ENCODE measurements at regions not wholly inside any gene's neighbourhood (a gene's known extent, or its start where the extent isn't known, plus 50 kb on each side); places are given as distances from the start of the nearest gene placed in this dataset.
"Not testable (repeated sequence)": the region's sequence is repeated elsewhere in the genome, so short reads cannot be mapped to it uniquely, and the experiment has no call there.

DNA sequence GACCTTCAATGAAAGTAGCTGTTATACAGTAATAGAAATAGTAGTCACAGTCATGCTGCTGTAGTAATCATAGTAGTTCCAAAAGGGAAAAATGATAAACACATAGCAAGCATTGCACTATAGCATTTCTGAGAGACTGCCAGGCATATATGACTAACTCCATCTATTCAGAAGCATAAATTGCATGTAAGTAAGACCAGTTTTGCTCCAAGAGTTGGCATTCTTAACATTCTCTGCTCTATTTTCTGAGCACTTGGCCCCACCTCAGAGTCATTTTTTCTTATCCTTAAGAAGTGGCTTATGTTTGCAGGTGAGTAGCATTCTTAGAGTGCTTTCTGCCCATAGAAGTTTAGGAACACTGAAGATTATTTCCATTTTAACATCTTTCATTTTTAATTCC lies 490.3 kb upstream of the TECRL start:
- intact Hi-C loops (cut with micrococcal nuclease): no loop called here
- no peaks in the 10 kb centered on the region for H3K4me1 ChIP-seq (ENCODE audit: control insufficient read depth in 1 of 2, insufficient read depth in 2 of 2, low read length in 2 of 2)
- no peak overlapping the region for H3K4me2 ChIP-seq (replicated peaks; ENCODE audit: extremely low read depth, low read length, poor library complexity, severe bottlenecking)
- H3K27ac ChIP-seq (ENCODE audit: low read depth in 1 of 2, low read length in 2 of 2): no peak overlapping the region
- Mint-ChIP-seq H3K4me1 (no peaks in the 10 kb centered on the region), H3K36me3 (no peaks in the 10 kb centered on the region), H3K27me3 (ENCODE audit: low read depth in 3 of 3) (peaks cover 0 to 1% (median 0%) of the 10 kb centered on the region in 3 donors), H3K9me3 (peaks cover 0 to 4% (median 0%) of the 10 kb centered on the region in 7 donors), H3K27ac (no peak overlapping the region), H3K4me3 (no peak overlapping the region)
- no peaks in the 10 kb centered on the region for H3K27me3 ChIP-seq (ENCODE audit: control insufficient read depth in 2 of 2, insufficient read depth in 2 of 2, low read length in 2 of 2)
- DNase-seq: no peak
- TF ChIP-seq, protein P1, sequence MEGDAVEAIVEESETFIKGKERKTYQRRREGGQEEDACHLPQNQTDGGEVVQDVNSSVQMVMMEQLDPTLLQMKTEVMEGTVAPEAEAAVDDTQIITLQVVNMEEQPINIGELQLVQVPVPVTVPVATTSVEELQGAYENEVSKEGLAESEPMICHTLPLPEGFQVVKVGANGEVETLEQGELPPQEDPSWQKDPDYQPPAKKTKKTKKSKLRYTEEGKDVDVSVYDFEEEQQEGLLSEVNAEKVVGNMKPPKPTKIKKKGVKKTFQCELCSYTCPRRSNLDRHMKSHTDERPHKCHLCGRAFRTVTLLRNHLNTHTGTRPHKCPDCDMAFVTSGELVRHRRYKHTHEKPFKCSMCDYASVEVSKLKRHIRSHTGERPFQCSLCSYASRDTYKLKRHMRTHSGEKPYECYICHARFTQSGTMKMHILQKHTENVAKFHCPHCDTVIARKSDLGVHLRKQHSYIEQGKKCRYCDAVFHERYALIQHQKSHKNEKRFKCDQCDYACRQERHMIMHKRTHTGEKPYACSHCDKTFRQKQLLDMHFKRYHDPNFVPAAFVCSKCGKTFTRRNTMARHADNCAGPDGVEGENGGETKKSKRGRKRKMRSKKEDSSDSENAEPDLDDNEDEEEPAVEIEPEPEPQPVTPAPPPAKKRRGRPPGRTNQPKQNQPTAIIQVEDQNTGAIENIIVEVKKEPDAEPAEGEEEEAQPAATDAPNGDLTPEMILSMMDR (IDR thresholded peaks at IDR 0.05): no peak
- no peaks in the 10 kb centered on the region for H3K36me3 ChIP-seq (replicated peaks in 1 of 2; ENCODE audit: control insufficient read depth in 1 of 2, insufficient read depth in 2 of 2, low read length in 2 of 2)
- no peak overlapping the region for H2AFZ ChIP-seq (ENCODE audit: insufficient read depth, low read depth, low read length, poor library complexity, severe bottlenecking)
- no peaks in the 10 kb centered on the region for H3K79me2 ChIP-seq (ENCODE audit: insufficient read depth, low read length)
- H4K20me1 ChIP-seq (ENCODE audit: insufficient read depth, low read length): no peaks in the 10 kb centered on the region
- no peak overlapping the region for H3K4me3 ChIP-seq (replicated peaks in 1 of 3; ENCODE audit: low read depth in 2 of 3, low read length in 3 of 3)
- H3K9me3 ChIP-seq (replicated peaks in 1 of 2; ENCODE audit: control insufficient read depth in 1 of 2, insufficient read depth in 1 of 2, low read length in 2 of 2): no peaks in the 10 kb centered on the region
- H3K9ac ChIP-seq (ENCODE audit: insufficient read depth, low read length, poor library complexity, severe bottlenecking): no peak overlapping the region

DNA sequence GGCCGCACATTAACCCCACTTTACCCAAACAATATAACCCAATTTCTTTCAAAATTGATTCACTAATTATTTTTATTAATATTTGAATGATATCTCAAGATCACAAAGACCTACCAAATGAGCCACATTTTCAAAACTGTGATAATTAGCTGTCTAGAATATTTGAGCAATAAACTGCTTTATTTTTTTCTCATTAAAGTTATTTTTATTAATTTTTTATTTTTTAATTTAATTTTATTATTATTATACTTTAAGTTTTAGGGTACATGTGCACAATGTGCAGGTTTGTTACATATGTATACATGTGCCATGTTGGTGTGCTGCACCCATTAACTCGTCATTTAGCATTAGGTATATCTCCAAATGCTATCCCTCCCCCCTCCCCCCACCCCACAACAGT lies 489.8 kb upstream of the TECRL start:
- H2AFZ ChIP-seq (ENCODE audit: insufficient read depth, low read depth, low read length, poor library complexity, severe bottlenecking); H3K9me3 ChIP-seq (replicated peaks in 1 of 2; ENCODE audit: control insufficient read depth in 1 of 2, insufficient read depth in 1 of 2, low read length in 2 of 2); H4K20me1 ChIP-seq (ENCODE audit: insufficient read depth, low read length); intact Hi-C loops (cut with micrococcal nuclease); H3K4me3 Mint-ChIP-seq; H3K4me2 ChIP-seq (replicated peaks; ENCODE audit: extremely low read depth, low read length, poor library complexity, severe bottlenecking); H3K36me3 ChIP-seq (replicated peaks in 1 of 2; ENCODE audit: control insufficient read depth in 1 of 2, insufficient read depth in 2 of 2, low read length in 2 of 2); H3K27me3 ChIP-seq (ENCODE audit: control insufficient read depth in 2 of 2, insufficient read depth in 2 of 2, low read length in 2 of 2); H3K27ac Mint-ChIP-seq; H3K4me1 ChIP-seq (ENCODE audit: control insufficient read depth in 1 of 2, insufficient read depth in 2 of 2, low read length in 2 of 2); H3K9ac ChIP-seq (ENCODE audit: insufficient read depth, low read length, poor library complexity, severe bottlenecking); H3K9me3 Mint-ChIP-seq; H3K79me2 ChIP-seq (ENCODE audit: insufficient read depth, low read length); DNase-seq; H3K4me3 ChIP-seq (replicated peaks in 1 of 3; ENCODE audit: low read depth in 2 of 3, low read length in 3 of 3); H3K36me3 Mint-ChIP-seq; H3K27ac ChIP-seq (ENCODE audit: low read depth in 1 of 2, low read length in 2 of 2); H3K4me1 Mint-ChIP-seq; H3K27me3 Mint-ChIP-seq (ENCODE audit: low read depth in 3 of 3): not testable (repeated sequence)
- WGBS (ENCODE audit: insufficient coverage): no CpG with 5 or more reads among the region's 2 CpGs

Measured in CD14-positive monocyte (primary cell).